Esophagus muscularis mucosa (tissue), 4 donors: ENCODE measurements at regions not wholly inside any gene's neighbourhood (a gene's known extent, or its start where the extent isn't known, plus 50 kb on each side); places are given as distances from the start of the nearest gene placed in this dataset.

ENCODE experiments used
- CTCF ChIP-seq, 3 experiments: fragments of 200-600 bp in 2 of 3; fragments of 450-650 bp in 1 of 3; sonication (generic) in 2 of 3; IDR thresholded peaks; one replicate each; pipeline ENCODE4 v1.5.1; 2017 to 2019; ENCODE audit warnings: antibody characterized with exemption in 3 of 3, mild to moderate bottlenecking in 2 of 3, moderate library complexity in 1 of 3
- EP300 ChIP-seq: sonication (generic); formaldehyde crosslinking; IDR thresholded peaks from one replicate; pipeline ENCODE4 v1.6.1; 2017; ENCODE audit warnings: antibody characterized with exemption
- POLR2A ChIP-seq: fragments of 450-650 bp; IDR thresholded peaks from one replicate; pipeline ENCODE4 v1.6.1; 2017; ENCODE audit warnings: antibody characterized with exemption, moderate library complexity, mild to moderate bottlenecking, low read depth
- POLR2AphosphoS5 ChIP-seq, 2 donors: sonication (generic); formaldehyde crosslinking; IDR thresholded peaks; one replicate each; pipeline ENCODE4 v1.6.1; 2017; ENCODE audit warnings: antibody characterized with exemption in 2 of 2

GRCh38 chr1:98478121-98478520 is 183.4 kb upstream of the SNX7 start:
- no peak for TF ChIP-seq EP300
- TF ChIP-seq CTCF (IDR thresholded peaks at IDR 0.05): no peak
- TF ChIP-seq POLR2A: no peak
- TF ChIP-seq POLR2AphosphoS5 (IDR thresholded peaks at IDR 0.05): no peak
